ENCODE measurements at regions not wholly inside any gene's neighbourhood (a gene's known extent, or its start where the extent isn't known, plus 50 kb on each side); places are given as distances from the start of the nearest gene placed in this dataset.

DNA sequence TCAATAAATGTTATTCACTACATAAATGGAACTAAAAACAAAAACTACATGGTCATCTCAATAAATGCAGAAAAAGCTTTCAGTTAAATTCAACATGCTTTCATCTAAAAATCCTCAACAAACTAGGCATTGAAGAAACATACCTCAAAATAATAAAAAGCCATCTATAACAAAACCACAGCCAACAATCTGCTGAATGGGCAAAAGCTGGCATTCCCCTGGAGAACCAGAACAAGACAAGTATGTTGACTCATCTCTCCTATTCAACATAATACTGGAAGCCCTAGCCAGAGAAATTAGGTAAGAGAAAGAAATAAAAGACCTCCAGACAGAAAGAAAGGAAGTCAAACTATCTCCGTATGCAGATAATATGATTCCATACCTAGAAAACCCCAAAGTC is 759.9 kb downstream of the EPHA3 start:
- H3K36me3 ChIP-seq, result no peaks in the 10 kb centered on the region
- no peak overlapping the region for H3K27ac ChIP-seq
- no peaks in the 10 kb centered on the region for H3K27me3 ChIP-seq
- H3K9me3 ChIP-seq, result no peaks in the 10 kb centered on the region
- no peak for DNase-seq
- TF ChIP-seq CTCF (IDR thresholded peaks at IDR 0.05) (no peak), POLR2A (IDR thresholded peaks at IDR 0.05) (no peak)
- no peaks in the 10 kb centered on the region for H3K4me1 ChIP-seq
- no peak overlapping the region for H3K4me3 ChIP-seq
- intact Hi-C loops (cut with DNase I; ENCODE audit: low total_unique reads), result no loop called here

GRCh38 chr3:89876116-89876515 is 768.7 kb downstream of the EPHA3 start:
- no peaks in the 10 kb centered on the region for H3K4me1 ChIP-seq
- H3K27me3 ChIP-seq, result no peaks in the 10 kb centered on the region
- H3K27ac ChIP-seq, result no peak overlapping the region
- TF ChIP-seq POLR2A (IDR thresholded peaks at IDR 0.05), result no peak
- no peak for TF ChIP-seq CTCF (IDR thresholded peaks at IDR 0.05)
- no peaks in the 10 kb centered on the region for H3K9me3 ChIP-seq
- intact Hi-C loops (cut with DNase I; ENCODE audit: low total_unique reads), result no loop called here
- H3K4me3 ChIP-seq, result no peak overlapping the region
- DNase-seq, result no peak
- no peaks in the 10 kb centered on the region for H3K36me3 ChIP-seq

GRCh38 chr3:89877230-89877629 is 769.8 kb downstream of the EPHA3 start:
- Histone ChIP-seq H3K36me3 (no peaks in the 10 kb centered on the region), H3K27ac (no peak overlapping the region), H3K4me3 (no peak overlapping the region), H3K9me3 (no peaks in the 10 kb centered on the region), H3K27me3 (no peaks in the 10 kb centered on the region), H3K4me1 (no peaks in the 10 kb centered on the region)
- TF ChIP-seq POLR2A (IDR thresholded peaks at IDR 0.05), result no peak
- no peak for TF ChIP-seq CTCF (IDR thresholded peaks at IDR 0.05)
- no peak for DNase-seq
- intact Hi-C loops (cut with DNase I; ENCODE audit: low total_unique reads), result no loop called here

DNA sequence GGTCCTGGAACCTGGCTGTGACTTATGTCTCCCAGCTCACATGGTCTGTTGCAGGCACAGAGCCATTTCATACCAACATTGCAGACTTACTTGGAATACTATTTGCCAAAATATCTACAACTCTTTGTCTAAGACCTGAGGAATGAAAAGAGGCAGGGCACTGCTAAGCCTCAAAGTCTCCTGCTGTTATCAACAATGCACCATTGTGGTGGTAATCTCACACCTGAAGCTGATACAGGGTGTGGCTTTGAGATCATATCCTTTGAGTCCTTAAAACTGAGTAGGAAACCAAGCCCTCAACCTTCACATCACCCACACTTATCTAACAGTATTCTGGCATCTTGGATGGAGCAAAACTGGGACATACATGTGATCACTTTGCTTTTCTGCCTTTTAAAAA is 782.0 kb downstream of the EPHA3 start:
- Histone ChIP-seq H3K4me1 (no peaks in the 10 kb centered on the region), H3K27me3 (no peaks in the 10 kb centered on the region), H3K9me3 (no peaks in the 10 kb centered on the region), H3K27ac (no peak overlapping the region), H3K4me3 (no peak overlapping the region), H3K36me3 (no peaks in the 10 kb centered on the region)
- intact Hi-C loops (cut with DNase I; ENCODE audit: low total_unique reads), result no loop called here
- no peak for DNase-seq
- no peak for TF ChIP-seq CTCF (IDR thresholded peaks at IDR 0.05)
- no peak for TF ChIP-seq POLR2A (IDR thresholded peaks at IDR 0.05)

- no peak overlapping the region for H3K4me3 ChIP-seq
- H3K9me3 ChIP-seq, result no peaks in the 10 kb centered on the region
- TF ChIP-seq POLR2A (IDR thresholded peaks at IDR 0.05), result no peak
- no peak for TF ChIP-seq CTCF (IDR thresholded peaks at IDR 0.05)
- intact Hi-C loops (cut with DNase I; ENCODE audit: low total_unique reads), result no loop called here
- no peak for DNase-seq
- no peaks in the 10 kb centered on the region for H3K36me3 ChIP-seq
- H3K27ac ChIP-seq, result no peak overlapping the region
- H3K27me3 ChIP-seq, result no peaks in the 10 kb centered on the region
- H3K4me1 ChIP-seq, result no peaks in the 10 kb centered on the region
These were observed 801.3 kb downstream of the EPHA3 start for GRCh38 chr3:89908711-89909213.
